ENCODE measurements at regions not wholly inside any gene's neighbourhood (a gene's known extent, or its start where the extent isn't known, plus 50 kb on each side); places are given as distances from the start of the nearest gene placed in this dataset.

DNA sequence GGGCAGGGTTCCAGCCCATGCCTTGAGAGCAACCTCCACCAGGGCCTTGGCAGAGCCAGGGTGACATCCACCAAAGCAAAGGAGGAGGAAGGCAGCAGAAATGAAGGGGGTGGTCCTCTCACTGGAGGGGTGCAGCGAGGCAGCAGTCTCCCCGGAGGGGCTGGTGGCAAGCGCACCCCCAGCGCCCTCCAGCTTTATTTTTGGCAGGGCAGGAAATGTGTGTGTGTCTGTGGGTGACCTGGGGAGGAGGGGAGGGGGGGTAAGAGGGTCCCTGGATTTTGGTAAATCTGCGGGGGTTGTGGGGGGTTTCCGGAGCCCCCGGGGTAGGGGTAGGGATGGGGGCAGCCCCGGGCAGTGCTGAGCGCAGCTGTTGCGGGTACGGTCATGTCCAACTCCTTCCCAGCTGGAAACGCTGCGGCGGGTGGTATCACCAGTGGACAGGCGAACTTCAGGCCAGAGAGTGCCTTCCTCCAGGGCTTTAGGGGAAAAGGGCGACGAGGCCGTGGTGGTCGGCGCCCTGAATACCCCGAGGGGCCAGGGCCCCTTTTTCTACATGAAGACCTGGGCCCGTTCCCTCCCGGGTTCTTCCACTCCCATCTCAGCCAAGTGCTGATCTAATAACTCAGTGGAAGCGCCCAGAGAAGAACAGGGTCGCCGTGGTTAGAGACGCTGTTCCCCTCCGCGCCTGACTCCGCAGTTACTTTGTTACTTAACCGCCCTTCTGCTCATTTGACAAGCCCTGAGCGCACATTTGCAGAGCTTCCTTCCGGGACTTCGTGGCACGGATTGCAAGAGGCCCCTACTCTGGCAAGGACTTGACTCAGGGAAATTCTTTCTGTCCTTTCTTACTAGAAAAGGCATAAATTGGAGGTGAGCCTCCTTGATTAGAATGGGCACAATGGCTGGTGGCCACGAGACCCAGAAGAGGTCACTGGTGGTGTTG lies 55.2 kb downstream of the FOS start:
- Histone ChIP-seq H3K4me1 (peaks cover 20% of the 10 kb centered on the region), H3K27ac (peak overlapping the region; percentile 24), H3K9me3 (no peaks in the 10 kb centered on the region), H3K27me3 (no peaks in the 10 kb centered on the region), H3K4me3 (peak overlapping the region in 1 of 2 donors; percentile 10), H3K36me3 (no peaks in the 10 kb centered on the region)
- peak in 1 of 2 donors; percentile 17 for TF ChIP-seq POLR2AphosphoS5 (IDR thresholded peaks at IDR 0.05; ENCODE audit: insufficient read depth in 1 of 2, low read depth in 1 of 2)
- TF ChIP-seq, protein P1, sequence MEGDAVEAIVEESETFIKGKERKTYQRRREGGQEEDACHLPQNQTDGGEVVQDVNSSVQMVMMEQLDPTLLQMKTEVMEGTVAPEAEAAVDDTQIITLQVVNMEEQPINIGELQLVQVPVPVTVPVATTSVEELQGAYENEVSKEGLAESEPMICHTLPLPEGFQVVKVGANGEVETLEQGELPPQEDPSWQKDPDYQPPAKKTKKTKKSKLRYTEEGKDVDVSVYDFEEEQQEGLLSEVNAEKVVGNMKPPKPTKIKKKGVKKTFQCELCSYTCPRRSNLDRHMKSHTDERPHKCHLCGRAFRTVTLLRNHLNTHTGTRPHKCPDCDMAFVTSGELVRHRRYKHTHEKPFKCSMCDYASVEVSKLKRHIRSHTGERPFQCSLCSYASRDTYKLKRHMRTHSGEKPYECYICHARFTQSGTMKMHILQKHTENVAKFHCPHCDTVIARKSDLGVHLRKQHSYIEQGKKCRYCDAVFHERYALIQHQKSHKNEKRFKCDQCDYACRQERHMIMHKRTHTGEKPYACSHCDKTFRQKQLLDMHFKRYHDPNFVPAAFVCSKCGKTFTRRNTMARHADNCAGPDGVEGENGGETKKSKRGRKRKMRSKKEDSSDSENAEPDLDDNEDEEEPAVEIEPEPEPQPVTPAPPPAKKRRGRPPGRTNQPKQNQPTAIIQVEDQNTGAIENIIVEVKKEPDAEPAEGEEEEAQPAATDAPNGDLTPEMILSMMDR (IDR thresholded peaks at IDR 0.05): no peak
- peak in 1 of 2 donors; percentile 9 for TF ChIP-seq POLR2A (IDR thresholded peaks at IDR 0.05)
- DNase-seq (ENCODE audit: extremely low spot score in 2 of 2): no peak
- intact Hi-C loops (cut with DNase I): no loop called here

DNA sequence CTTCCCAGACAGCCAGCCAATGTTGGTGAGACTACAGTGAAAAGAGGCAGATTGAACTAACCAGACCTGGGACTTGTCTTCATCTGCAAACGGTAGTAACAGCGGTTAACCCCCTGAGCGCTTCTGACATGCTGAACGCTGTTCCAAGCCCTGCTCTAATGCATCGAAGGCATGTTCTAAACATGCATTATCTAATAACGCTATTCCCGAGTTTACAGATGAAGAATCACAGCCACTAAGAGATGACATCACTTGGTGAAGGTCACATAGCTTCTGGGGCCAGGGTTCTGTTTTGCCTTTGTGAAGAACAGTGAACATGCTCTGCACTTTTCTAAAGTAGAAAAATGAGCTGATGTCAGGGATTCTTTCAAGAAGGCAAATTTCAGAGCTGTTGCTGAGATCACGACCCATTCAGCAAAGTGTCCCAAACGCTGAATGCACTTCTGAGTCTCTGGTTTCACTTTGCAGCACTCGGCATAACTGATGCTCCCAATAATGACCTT lies 56.0 kb downstream of the FOS start:
- Histone ChIP-seq H3K4me1 (peaks cover 24% of the 10 kb centered on the region), H3K9me3 (no peaks in the 10 kb centered on the region), H3K27me3 (no peaks in the 10 kb centered on the region), H3K36me3 (no peaks in the 10 kb centered on the region), H3K4me3 (peak overlapping the region; percentile 10 to 11), H3K27ac (peak overlapping the region; percentile 24)
- TF ChIP-seq POLR2AphosphoS5 (IDR thresholded peaks at IDR 0.05; ENCODE audit: insufficient read depth in 1 of 2, low read depth in 1 of 2) (no peak), POLR2A (IDR thresholded peaks at IDR 0.05) (no peak)
- TF ChIP-seq, protein P1 (IDR thresholded peaks at IDR 0.05): no peak
- intact Hi-C loops (cut with DNase I): no loop called here
- DNase-seq (ENCODE audit: extremely low spot score in 2 of 2): no peak

DNA sequence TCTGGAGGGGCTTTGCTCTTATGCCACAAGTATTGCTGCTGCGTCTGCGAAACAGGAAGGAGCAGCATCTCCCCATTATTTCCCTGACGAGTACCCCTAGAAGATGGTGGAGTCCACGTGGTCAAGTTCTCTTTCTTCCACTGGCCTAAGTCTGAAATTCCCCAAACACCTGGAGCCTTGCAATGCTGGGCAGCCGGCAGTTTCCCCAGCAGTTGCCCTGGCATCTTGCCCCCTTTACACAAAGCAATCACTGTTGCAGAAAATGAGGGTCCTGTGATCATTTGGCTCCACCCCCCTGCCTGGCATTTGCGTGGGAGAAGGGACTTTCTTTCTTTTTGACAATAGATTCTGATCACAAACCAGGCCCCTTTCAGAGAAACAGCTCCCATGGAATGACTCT lies 56.9 kb downstream of the FOS start:
- H3K36me3 ChIP-seq: no peaks in the 10 kb centered on the region
- intact Hi-C loops (cut with DNase I): no loop called here
- no peak for DNase-seq (ENCODE audit: extremely low spot score in 2 of 2)
- no peak overlapping the region for H3K27ac ChIP-seq
- H3K9me3 ChIP-seq: no peaks in the 10 kb centered on the region
- H3K4me1 ChIP-seq: peaks cover 24% of the 10 kb centered on the region
- TF ChIP-seq POLR2A (IDR thresholded peaks at IDR 0.05) (no peak), POLR2AphosphoS5 (IDR thresholded peaks at IDR 0.05; ENCODE audit: insufficient read depth in 1 of 2, low read depth in 1 of 2) (no peak)
- TF ChIP-seq, protein P1 (IDR thresholded peaks at IDR 0.05): no peak
- H3K27me3 ChIP-seq: no peaks in the 10 kb centered on the region
- H3K4me3 ChIP-seq: no peak overlapping the region

DNA sequence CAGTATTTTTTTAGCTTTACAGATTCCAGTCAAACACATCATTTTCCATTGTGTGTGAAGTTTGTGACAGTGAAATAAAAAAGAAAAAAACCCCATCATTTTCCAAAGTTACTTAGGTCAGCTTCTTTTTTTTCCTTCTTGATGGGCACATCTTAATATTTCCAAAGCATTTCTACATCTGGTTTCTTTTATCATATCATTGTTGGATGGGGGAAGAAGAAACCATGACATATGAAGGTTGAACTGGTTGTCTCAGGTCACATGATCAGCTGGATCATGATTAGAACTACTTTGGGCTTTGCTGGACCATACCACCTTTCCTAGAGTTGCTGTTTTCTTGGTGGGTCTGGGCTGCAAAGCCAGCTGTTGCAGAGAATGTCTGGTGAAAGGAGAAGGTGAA lies 59.8 kb downstream of the FOS start:
- intact Hi-C loops (cut with DNase I): no loop called here
- Histone ChIP-seq H3K9me3 (no peaks in the 10 kb centered on the region), H3K4me1 (peaks cover 40% of the 10 kb centered on the region), H3K27ac (no peak overlapping the region), H3K4me3 (no peak overlapping the region), H3K27me3 (no peaks in the 10 kb centered on the region), H3K36me3 (no peaks in the 10 kb centered on the region)
- TF ChIP-seq, protein P1 (IDR thresholded peaks at IDR 0.05): no peak
- no peak for TF ChIP-seq POLR2A (IDR thresholded peaks at IDR 0.05)
- no peak for TF ChIP-seq POLR2AphosphoS5 (IDR thresholded peaks at IDR 0.05; ENCODE audit: insufficient read depth in 1 of 2, low read depth in 1 of 2)
- no peak for DNase-seq (ENCODE audit: extremely low spot score in 2 of 2)

DNA sequence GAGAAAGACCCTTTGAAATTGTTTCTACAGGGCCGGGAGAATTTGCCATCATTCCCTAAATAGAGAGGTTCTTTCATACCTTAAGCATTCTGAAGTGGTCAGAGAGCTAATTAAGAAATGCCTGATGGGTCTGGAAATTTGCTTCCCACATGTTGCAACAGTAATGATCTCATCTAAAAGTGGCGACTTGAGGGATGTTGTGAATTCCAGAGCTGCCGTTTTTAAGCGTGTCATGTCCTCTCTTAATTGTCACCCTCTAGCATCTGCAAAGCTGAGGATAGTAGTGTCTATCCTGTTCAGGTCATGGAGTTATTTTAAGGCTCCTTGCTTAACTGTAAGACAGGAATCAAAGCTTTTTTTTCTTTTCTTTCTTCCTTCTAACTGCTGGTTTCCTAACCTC lies 60.4 kb downstream of the FOS start:
- DNase-seq (ENCODE audit: extremely low spot score in 2 of 2): no peak
- TF ChIP-seq POLR2A (IDR thresholded peaks at IDR 0.05): no peak
- TF ChIP-seq, protein P1 (IDR thresholded peaks at IDR 0.05): no peak
- TF ChIP-seq POLR2AphosphoS5 (IDR thresholded peaks at IDR 0.05; ENCODE audit: insufficient read depth in 1 of 2, low read depth in 1 of 2): no peak
- intact Hi-C loops (cut with DNase I): no loop called here

More for the DNA sequence above, 60.4 kb downstream of the FOS start:
- peaks cover 34% of the 10 kb centered on the region for H3K4me1 ChIP-seq
- H3K9me3 ChIP-seq: no peaks in the 10 kb centered on the region
- H3K4me3 ChIP-seq: no peak overlapping the region
- no peaks in the 10 kb centered on the region for H3K27me3 ChIP-seq
- H3K27ac ChIP-seq: no peak overlapping the region
- H3K36me3 ChIP-seq: no peaks in the 10 kb centered on the region
